ENCODE measurements at regions not wholly inside any gene's neighbourhood (a gene's known extent, or its start where the extent isn't known, plus 50 kb on each side); places are given as distances from the start of the nearest gene placed in this dataset.

DNA sequence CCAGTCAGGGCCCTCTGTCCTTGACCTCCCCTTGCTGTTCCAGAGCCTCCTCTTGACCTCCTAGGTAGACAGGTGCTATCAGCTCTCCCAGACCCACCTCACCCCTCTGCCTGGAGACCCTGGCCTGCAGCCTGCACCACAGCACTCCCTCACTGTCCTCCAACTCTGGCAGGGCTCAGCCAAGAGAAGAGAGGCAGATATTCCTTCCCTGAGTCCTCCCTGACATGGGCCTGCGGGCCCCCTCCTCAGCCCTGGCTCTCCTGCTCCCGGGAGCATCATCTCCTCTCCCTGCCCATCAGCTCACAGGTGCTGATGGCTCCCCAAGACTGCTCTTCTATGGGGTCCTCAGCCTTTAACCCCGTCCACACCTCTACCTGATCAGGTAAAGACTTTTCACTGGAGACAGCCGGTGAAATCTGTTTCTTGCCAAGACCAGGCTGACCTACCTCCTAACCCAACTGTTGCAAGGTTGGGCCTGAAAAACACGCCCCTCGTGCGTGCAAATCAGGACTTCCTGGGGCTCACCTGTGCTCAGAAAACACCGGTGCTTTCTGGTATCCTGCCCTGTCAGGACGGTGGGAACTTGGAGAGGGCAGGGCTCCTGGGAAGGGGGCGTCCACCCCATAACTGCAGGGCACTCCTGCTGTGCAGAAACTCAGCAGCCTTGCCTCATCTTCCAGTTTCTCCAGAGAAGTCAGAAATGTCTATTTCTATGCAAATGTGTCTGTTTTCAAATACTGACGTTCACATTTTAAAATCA, 160.7 kb downstream of the SHANK2 start:
- no peak for TF ChIP-seq POLR2A (IDR thresholded peaks at IDR 0.05)
- TF ChIP-seq, protein P1, sequence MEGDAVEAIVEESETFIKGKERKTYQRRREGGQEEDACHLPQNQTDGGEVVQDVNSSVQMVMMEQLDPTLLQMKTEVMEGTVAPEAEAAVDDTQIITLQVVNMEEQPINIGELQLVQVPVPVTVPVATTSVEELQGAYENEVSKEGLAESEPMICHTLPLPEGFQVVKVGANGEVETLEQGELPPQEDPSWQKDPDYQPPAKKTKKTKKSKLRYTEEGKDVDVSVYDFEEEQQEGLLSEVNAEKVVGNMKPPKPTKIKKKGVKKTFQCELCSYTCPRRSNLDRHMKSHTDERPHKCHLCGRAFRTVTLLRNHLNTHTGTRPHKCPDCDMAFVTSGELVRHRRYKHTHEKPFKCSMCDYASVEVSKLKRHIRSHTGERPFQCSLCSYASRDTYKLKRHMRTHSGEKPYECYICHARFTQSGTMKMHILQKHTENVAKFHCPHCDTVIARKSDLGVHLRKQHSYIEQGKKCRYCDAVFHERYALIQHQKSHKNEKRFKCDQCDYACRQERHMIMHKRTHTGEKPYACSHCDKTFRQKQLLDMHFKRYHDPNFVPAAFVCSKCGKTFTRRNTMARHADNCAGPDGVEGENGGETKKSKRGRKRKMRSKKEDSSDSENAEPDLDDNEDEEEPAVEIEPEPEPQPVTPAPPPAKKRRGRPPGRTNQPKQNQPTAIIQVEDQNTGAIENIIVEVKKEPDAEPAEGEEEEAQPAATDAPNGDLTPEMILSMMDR (IDR thresholded peaks at IDR 0.05), result no peak
